Activated CD4-positive, alpha-beta memory T cell treated with anti-CD3 and anti-CD28 coated beads for 36 hours (primary cell): ENCODE measurements at regions not wholly inside any gene's neighbourhood (a gene's known extent, or its start where the extent isn't known, plus 50 kb on each side); places are given as distances from the start of the nearest gene placed in this dataset.

Experiments
- CTCF ChIA-PET: fragments of 350-600 bp; sonication (Branson Sonifier 250); formaldehyde crosslinking; loops from one replicate; lab custom pipeline; 2021; ENCODE audit warnings: antibody characterized with exemption, inconsistent platforms; lab: Charles Lee
- POLR2A ChIA-PET: fragments of 350-600 bp; sonication (Branson Sonifier 250); formaldehyde crosslinking; loops from one replicate; lab custom pipeline; 2021; ENCODE audit warnings: antibody characterized with exemption; lab: Charles Lee
- DNase-seq: peaks from one replicate; pipeline ENCODE4 v3.0.0-alpha.2; 2020
- H3K27ac Mint-ChIP-seq: one replicate; pipeline ENCODE4 v1.8.0; 2021; ENCODE audit warnings: mixed read lengths
- H3K27me3 Mint-ChIP-seq: one replicate; pipeline ENCODE4 v1.8.0; 2021; ENCODE audit warnings: mixed read lengths
- H3K36me3 Mint-ChIP-seq: one replicate; pipeline ENCODE4 v1.8.0; 2021; ENCODE audit warnings: mixed read lengths
- H3K4me1 Mint-ChIP-seq: one replicate; pipeline ENCODE4 v1.8.0; 2021; ENCODE audit warnings: low read depth, mixed read lengths
- H3K4me3 Mint-ChIP-seq: one replicate; pipeline ENCODE4 v1.8.0; 2021; ENCODE audit warnings: mild to moderate bottlenecking, mixed read lengths
- H3K9me3 Mint-ChIP-seq: one replicate; pipeline ENCODE4 v1.8.0; 2021; ENCODE audit warnings: mixed read lengths
- intact Hi-C: fragments of 100-400 bp; cut with micrococcal nuclease; formaldehyde crosslinking; loops from one replicate; pipeline ENCODE4 v1.15.1; 2023

DNA sequence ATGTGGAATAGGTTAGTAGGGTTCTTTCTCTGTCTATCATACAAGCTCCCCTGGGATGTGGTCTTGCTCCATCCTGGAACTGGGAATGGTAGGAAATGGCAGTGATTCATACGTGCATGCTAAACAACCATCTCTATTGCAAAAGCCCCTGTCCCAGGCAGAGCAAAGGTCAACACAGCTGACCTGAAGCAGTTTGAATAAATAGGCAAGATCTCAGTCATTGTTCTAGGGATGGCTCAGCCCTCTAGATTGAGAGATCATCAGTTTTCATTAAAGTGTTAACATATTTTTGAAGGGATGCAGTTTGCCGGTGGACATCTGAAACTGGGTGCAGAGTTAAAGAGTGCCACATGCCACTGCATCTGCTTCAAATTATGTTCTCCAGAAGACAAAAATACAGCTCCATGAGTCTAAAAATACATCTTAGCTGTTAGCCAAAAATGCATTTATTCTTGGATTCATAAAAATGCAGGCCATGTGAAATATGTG lies 224.1 kb downstream of the ESM1 start:
- Mint-ChIP-seq H3K9me3 (no peaks in the 10 kb centered on the region), H3K27ac (no peak overlapping the region), H3K4me1 (peaks cover 16% of the 10 kb centered on the region), H3K36me3 (no peaks in the 10 kb centered on the region), H3K27me3 (no peaks in the 10 kb centered on the region), H3K4me3 (no peak overlapping the region)
- POLR2A ChIA-PET, result no interaction called here
- CTCF ChIA-PET, result interaction anchor here (0.7 to 1.6 kb wide), 2 partner anchors 84 to 1203 kb away, joined by 3 to 4 read pairs; no protein-coding TSS in a partner anchor
- intact Hi-C loops, result no loop called here
- DNase-seq, result no peak

DNA sequence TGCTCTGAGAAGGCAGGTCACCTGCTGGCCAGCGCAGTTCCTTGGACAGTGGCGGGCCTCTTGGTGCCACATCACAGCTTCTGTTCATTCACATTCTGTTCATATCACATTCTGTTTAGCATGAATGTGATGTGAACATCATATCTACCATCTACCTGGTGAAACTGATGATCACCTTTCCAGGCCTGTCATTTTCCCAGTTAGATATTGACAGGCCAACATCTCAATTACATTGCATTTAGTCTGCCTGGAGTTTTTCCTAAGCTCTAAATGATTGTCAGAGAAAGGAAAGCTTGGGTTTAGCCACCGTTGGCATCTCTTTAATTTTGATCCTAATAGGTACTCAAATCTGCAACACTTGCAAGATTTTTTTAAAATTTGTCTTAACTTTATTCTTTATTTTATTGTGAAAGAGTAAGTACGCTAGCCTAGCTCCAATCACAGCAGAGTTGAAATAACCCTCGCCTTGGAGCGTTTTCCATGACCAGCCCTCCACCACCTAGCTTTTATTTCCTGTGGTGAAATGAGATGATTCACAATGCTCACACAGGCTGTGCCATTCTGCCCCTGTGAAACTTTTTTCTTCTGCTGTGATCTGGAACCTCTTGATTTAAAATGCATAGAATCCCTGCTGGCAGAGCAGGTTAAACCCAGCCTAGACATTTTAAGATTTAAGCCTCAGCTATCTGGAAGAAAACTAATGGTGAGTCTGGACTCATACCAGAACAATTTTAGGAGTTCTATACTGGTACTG lies 225.0 kb downstream of the ESM1 start:
- intact Hi-C loops, result no loop called here
- Mint-ChIP-seq H3K36me3 (no peaks in the 10 kb centered on the region), H3K4me3 (no peak overlapping the region), H3K9me3 (no peaks in the 10 kb centered on the region), H3K27me3 (no peaks in the 10 kb centered on the region), H3K4me1 (peaks cover 25% of the 10 kb centered on the region), H3K27ac (no peak overlapping the region)
- ChIA-PET CTCF (interaction anchor here (1.6 kb wide), 1 partner anchor 85 kb away, joined by 4 read pairs; no protein-coding TSS in a partner anchor), POLR2A (no interaction called here)
- no peak for DNase-seq

DNA sequence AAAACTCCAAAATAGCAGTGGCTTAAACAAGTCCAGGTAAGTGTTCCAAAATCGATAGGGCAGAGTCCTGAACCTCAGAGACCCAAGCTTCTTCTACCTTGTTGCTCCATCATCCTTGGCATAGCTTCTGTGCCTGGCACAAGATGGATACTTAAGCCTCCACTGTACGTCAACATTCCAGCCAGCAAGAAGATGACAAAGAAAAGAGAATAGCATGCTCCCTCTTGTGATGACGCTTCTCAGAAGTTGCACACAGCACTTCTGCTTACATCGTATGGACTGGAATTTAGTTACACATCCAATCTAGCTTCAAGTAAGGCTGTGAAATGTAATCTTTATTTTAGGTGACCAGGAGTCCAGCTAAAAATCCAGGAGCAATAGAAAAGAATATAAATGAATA lies 227.4 kb downstream of the ESM1 start:
- Mint-ChIP-seq H3K27me3 (no peaks in the 10 kb centered on the region), H3K4me3 (no peak overlapping the region), H3K4me1 (peaks cover 26% of the 10 kb centered on the region), H3K36me3 (no peaks in the 10 kb centered on the region), H3K27ac (no peak overlapping the region), H3K9me3 (no peaks in the 10 kb centered on the region)
- intact Hi-C loops, result no loop called here
- DNase-seq, result no peak
- POLR2A ChIA-PET, result no interaction called here
- CTCF ChIA-PET, result interaction anchor here (0.8 kb wide), 1 partner anchor 240 kb away, joined by 3 read pairs; the partner anchor contains the start of gene SNX18

DNA sequence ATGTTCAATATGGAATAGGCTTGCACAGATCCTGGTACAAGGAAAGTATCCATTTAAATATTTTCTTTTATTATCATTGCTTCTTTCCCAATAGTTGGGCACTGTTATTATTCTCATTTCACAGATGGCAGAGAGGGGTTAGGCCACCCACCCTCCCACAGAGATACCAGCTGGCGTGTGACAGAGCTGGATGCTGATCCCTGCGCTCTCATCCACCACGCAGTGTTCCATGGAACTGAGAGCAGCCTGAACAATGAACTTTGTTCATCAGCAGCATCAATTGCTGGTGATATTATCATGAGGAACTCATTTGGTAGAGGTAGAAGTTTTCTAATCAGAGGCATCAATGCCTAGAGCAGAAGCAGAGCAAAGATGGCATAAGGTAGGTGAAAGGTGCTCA lies 227.9 kb downstream of the ESM1 start:
- ChIA-PET POLR2A (no interaction called here), CTCF (interaction anchor here (1.6 kb wide), 1 partner anchor 239 kb away, joined by 4 read pairs; no protein-coding TSS in a partner anchor)
- Mint-ChIP-seq H3K27ac (no peak overlapping the region), H3K27me3 (no peaks in the 10 kb centered on the region), H3K36me3 (no peaks in the 10 kb centered on the region), H3K9me3 (no peaks in the 10 kb centered on the region), H3K4me3 (no peak overlapping the region), H3K4me1 (peaks cover 30% of the 10 kb centered on the region)
- no peak for DNase-seq
- intact Hi-C loops, result no loop called here

DNA sequence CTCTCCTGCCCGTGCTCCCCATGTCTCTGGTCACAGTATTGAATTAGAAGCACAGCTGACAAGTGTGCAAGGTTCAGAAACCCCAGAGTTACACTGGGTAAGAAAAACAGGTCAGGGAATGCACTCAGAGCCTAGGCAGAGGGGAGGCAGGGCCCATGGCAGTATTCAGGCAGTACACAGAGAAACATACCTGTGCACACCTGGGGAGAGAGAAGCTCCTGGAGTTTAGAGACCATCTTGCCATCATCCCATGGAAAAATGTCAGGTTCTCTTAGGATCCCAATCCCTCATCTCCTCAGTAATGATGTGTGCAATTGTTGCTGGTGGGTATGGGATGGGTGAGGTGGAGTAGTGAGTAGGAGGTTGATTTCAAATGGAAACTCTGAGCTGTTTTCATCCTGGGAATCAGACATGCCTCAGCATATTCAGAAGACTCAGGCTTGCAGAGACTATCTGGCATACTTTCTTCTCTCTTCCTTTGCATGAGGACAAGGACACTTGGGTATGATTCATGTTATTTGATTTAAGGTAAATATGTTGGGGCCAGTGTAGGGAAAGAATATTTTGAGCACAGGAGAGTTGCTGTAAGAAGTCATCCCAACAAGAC lies 228.5 kb downstream of the ESM1 start:
- POLR2A ChIA-PET, result no interaction called here
- no peak overlapping the region for H3K4me3 Mint-ChIP-seq
- peaks cover 30% of the 10 kb centered on the region for H3K4me1 Mint-ChIP-seq
- no peak overlapping the region for H3K27ac Mint-ChIP-seq
- DNase-seq, result no peak
- intact Hi-C loops, result no loop called here
- H3K27me3 Mint-ChIP-seq, result no peaks in the 10 kb centered on the region
- CTCF ChIA-PET, result interaction anchor here (1.1 to 1.6 kb wide), 2 partner anchors 111 to 239 kb away, joined by 3 to 4 read pairs; no protein-coding TSS in a partner anchor
- H3K9me3 Mint-ChIP-seq, result no peaks in the 10 kb centered on the region
- no peaks in the 10 kb centered on the region for H3K36me3 Mint-ChIP-seq

DNA sequence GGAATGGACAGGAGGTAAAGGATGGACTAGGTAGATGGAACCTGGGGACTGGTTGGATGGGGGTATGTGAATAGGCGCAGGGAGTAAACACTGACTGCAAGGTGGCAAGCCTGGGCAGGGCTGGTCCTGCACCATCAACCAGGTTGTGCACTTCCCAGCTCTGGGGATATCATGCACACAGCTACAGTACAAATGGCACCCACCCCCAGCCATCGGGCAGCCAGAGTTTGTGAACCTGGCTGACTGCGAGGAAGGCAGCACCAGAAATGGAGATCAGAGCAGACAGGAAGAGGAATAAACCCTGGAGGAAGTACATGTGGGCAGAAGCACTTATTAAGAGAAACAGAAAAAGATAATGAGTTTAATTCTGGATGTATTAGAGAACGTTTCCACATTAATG lies 229.1 kb downstream of the ESM1 start:
- CTCF ChIA-PET, result interaction anchor here (1.1 to 1.6 kb wide), 2 partner anchors 111 to 238 kb away, joined by 3 to 4 read pairs; no protein-coding TSS in a partner anchor

DNA sequence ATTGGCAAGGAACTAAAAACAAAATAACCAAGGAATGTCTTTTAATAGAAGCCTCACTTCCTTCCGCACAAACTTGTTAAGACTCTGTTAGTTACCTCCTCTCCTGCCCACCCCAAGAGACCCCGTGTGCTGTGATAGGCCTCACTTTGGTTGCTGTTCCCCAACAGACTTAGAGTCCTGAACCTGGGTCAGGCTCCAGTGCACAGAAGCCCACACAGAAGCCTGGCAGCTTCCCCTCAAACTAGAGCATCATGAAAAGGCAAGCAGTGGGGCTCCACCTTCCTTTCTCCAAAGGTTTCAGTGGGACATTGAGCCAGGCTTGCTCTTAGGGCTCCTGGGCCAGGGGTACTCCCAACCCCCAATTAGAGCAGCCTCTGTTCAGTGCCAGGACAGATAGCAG lies 230.5 kb downstream of the ESM1 start:
- no peak overlapping the region for H3K4me3 Mint-ChIP-seq
- H3K27me3 Mint-ChIP-seq, result no peaks in the 10 kb centered on the region
- CTCF ChIA-PET, result no interaction called here
- no peaks in the 10 kb centered on the region for H3K36me3 Mint-ChIP-seq
- POLR2A ChIA-PET, result no interaction called here
- intact Hi-C loops, result no loop called here
- DNase-seq, result no peak
- peaks cover 28% of the 10 kb centered on the region for H3K4me1 Mint-ChIP-seq
- H3K27ac Mint-ChIP-seq, result no peak overlapping the region
- H3K9me3 Mint-ChIP-seq, result no peaks in the 10 kb centered on the region

More for the DNA sequence above, 229.1 kb downstream of the ESM1 start:
- Mint-ChIP-seq H3K9me3 (no peaks in the 10 kb centered on the region), H3K36me3 (no peaks in the 10 kb centered on the region), H3K27ac (no peak overlapping the region), H3K4me1 (peaks cover 30% of the 10 kb centered on the region), H3K27me3 (no peaks in the 10 kb centered on the region), H3K4me3 (no peak overlapping the region)
- no peak for DNase-seq
- POLR2A ChIA-PET, result no interaction called here
- intact Hi-C loops, result no loop called here

GRCh38 chr5:54754420-54754819 lies 231.0 kb downstream of the ESM1 start:
- no peaks in the 10 kb centered on the region for H3K36me3 Mint-ChIP-seq
- CTCF ChIA-PET, result no interaction called here
- intact Hi-C loops, result no loop called here

DNA sequence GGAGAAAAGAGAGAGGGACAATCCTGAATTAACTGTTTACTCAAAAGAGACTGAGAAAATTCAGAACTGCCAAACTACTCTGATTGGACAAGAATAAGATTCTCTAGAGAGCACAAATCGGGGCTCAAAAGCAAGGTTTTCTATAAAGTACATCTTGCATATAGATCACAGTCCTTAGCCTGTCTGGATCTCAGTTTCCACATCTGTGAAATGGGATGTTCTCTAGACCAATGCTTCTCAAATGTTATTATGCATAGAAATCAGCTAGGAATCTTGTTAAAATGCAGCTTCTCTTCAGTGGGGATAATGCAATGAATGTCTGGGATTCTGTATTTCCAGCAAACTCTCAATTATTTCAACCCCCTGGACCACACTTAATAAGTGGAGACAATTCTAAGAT lies 231.6 kb downstream of the ESM1 start:
- H3K4me3 Mint-ChIP-seq, result no peak overlapping the region
- intact Hi-C loops, result loop anchor here (1.0 to 2.0 kb wide), 2 partner anchors 33 to 37 kb away; no protein-coding TSS in a partner anchor
- H3K4me1 Mint-ChIP-seq, result peaks cover 28% of the 10 kb centered on the region
- POLR2A ChIA-PET, result interaction anchor here (0.6 kb wide), 2 partner anchors 443 to 853 kb away, joined by 3 read pairs; no protein-coding TSS in a partner anchor
- no peaks in the 10 kb centered on the region for H3K9me3 Mint-ChIP-seq
- no peaks in the 10 kb centered on the region for H3K36me3 Mint-ChIP-seq
- no peak overlapping the region for H3K27ac Mint-ChIP-seq
- CTCF ChIA-PET, result no interaction called here
- H3K27me3 Mint-ChIP-seq, result no peaks in the 10 kb centered on the region
- DNase-seq, result no peak

More at GRCh38 chr5:54754420-54754819, 231.0 kb downstream of the ESM1 start:
- no peak for DNase-seq
- Mint-ChIP-seq H3K27me3 (no peaks in the 10 kb centered on the region), H3K9me3 (no peaks in the 10 kb centered on the region), H3K4me1 (peaks cover 28% of the 10 kb centered on the region), H3K27ac (no peak overlapping the region), H3K4me3 (no peak overlapping the region)
- POLR2A ChIA-PET, result interaction anchor here (0.6 kb wide), 1 partner anchor 853 kb away, joined by 3 read pairs; no protein-coding TSS in a partner anchor

GRCh38 chr5:54753034-54753433 lies 232.4 kb downstream of the ESM1 start:
- H3K36me3 Mint-ChIP-seq, result no peaks in the 10 kb centered on the region
- POLR2A ChIA-PET, result interaction anchor here (0.6 kb wide), 1 partner anchor 442 kb away, joined by 3 read pairs; no protein-coding TSS in a partner anchor
- DNase-seq, result peak; percentile 46

GRCh38 chr5:54748527-54748926 lies 231.0 kb downstream of the SNX18 start:
- ChIA-PET POLR2A (no interaction called here), CTCF (no interaction called here)
- H3K27me3 Mint-ChIP-seq, result no peaks in the 10 kb centered on the region
- H3K27ac Mint-ChIP-seq, result no peak overlapping the region
- no peak overlapping the region for H3K4me3 Mint-ChIP-seq
- intact Hi-C loops, result no loop called here
- peaks cover 3% of the 10 kb centered on the region for H3K36me3 Mint-ChIP-seq
- no peak for DNase-seq
- H3K4me1 Mint-ChIP-seq, result peaks cover 26% of the 10 kb centered on the region
- H3K9me3 Mint-ChIP-seq, result no peaks in the 10 kb centered on the region

More at GRCh38 chr5:54753034-54753433, 232.4 kb downstream of the ESM1 start:
- intact Hi-C loops, result loop anchor here (1.0 to 2.0 kb wide), 2 partner anchors 33 to 36 kb away; no protein-coding TSS in a partner anchor
- H3K4me3 Mint-ChIP-seq, result no peak overlapping the region
- H3K9me3 Mint-ChIP-seq, result no peaks in the 10 kb centered on the region
- no peaks in the 10 kb centered on the region for H3K27me3 Mint-ChIP-seq
- CTCF ChIA-PET, result interaction anchor here (1.2 kb wide), 1 partner anchor 236 kb away, joined by 3 read pairs; the partner anchor contains the start of gene SNX18
- peaks cover 28% of the 10 kb centered on the region for H3K4me1 Mint-ChIP-seq
- H3K27ac Mint-ChIP-seq, result no peak overlapping the region
